Mucosa of descending colon (tissue), 3 donors: ENCODE measurements at regions not wholly inside any gene's neighbourhood (a gene's known extent, or its start where the extent isn't known, plus 50 kb on each side); places are given as distances from the start of the nearest gene placed in this dataset.

Experiments used
- ATAC-seq: fragments of 200-7000 bp; cut with Tn5 transposase; one replicate; pipeline ENCODE4 v1.9.1; 2020; ENCODE audit warnings: mild to moderate bottlenecking, moderate library complexity
- DNase-seq, 3 donors: peaks; one replicate each; pipeline ENCODE4 v3.0.0-alpha.2; 2020
- H3K36me3 ChIP-seq: fragments of 200-600 bp; one replicate; pipeline ENCODE4 v1.8.0; 2021; ENCODE audit warnings: low read depth, mild to moderate bottlenecking
- H3K4me1 ChIP-seq: fragments of 200-600 bp; one replicate; pipeline ENCODE4 v1.8.0; 2021; ENCODE audit warnings: low read depth, mild to moderate bottlenecking
- H3K4me3 ChIP-seq: fragments of 200-600 bp; one replicate; pipeline ENCODE4 v1.8.0; 2021; ENCODE audit warnings: mild to moderate bottlenecking
- H3K9me3 ChIP-seq: fragments of 200-600 bp; one replicate; pipeline ENCODE4 v1.8.0; 2021; ENCODE audit warnings: mild to moderate bottlenecking
- intact Hi-C, 2 donors: fragments of 100-400 bp; cut with DNase I in 1 of 2; cut with micrococcal nuclease in 1 of 2; formaldehyde crosslinking; loops; one replicate each; pipeline versions ENCODE4 v1.11.0 to v1.11.1; 2022; cut with DNase I, micrococcal nuclease
- TF ChIP-seq, protein P1 (sequence below): fragments of 200-600 bp; IDR thresholded peaks from one replicate; pipeline ENCODE4 v1.8.0; 2022; ENCODE audit warnings: antibody characterized with exemption, mild to moderate bottlenecking
- donor health status: DM: no; HTN: no; CAD: no; lungs with moderate emphysema.
- donor health status: DM: no; HTN: no; CAD: no.
- donor health status: DM: no; HTN: yes; CAD: no.

- Histone ChIP-seq H3K4me1 (no peaks in the 10 kb centered on the region), H3K4me3 (no peak overlapping the region), H3K36me3 (no peaks in the 10 kb centered on the region), H3K9me3 (peaks cover 29% of the 10 kb centered on the region)
- no peak for ATAC-seq
- intact Hi-C loops, result no loop called here
- DNase-seq, result no peak
- TF ChIP-seq, protein P1, sequence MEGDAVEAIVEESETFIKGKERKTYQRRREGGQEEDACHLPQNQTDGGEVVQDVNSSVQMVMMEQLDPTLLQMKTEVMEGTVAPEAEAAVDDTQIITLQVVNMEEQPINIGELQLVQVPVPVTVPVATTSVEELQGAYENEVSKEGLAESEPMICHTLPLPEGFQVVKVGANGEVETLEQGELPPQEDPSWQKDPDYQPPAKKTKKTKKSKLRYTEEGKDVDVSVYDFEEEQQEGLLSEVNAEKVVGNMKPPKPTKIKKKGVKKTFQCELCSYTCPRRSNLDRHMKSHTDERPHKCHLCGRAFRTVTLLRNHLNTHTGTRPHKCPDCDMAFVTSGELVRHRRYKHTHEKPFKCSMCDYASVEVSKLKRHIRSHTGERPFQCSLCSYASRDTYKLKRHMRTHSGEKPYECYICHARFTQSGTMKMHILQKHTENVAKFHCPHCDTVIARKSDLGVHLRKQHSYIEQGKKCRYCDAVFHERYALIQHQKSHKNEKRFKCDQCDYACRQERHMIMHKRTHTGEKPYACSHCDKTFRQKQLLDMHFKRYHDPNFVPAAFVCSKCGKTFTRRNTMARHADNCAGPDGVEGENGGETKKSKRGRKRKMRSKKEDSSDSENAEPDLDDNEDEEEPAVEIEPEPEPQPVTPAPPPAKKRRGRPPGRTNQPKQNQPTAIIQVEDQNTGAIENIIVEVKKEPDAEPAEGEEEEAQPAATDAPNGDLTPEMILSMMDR, result no peak
Measured at GRCh38 chr14:29168149-29168548, 401.6 kb downstream of the FOXG1 start.

GRCh38 chr14:29169408-29169807 is 402.8 kb downstream of the FOXG1 start:
- Histone ChIP-seq H3K36me3 (no peaks in the 10 kb centered on the region), H3K4me1 (no peaks in the 10 kb centered on the region), H3K4me3 (no peak overlapping the region), H3K9me3 (peaks cover 31% of the 10 kb centered on the region)
- no peak for DNase-seq
- no peak for ATAC-seq
- TF ChIP-seq, protein P1, result no peak
- intact Hi-C loops, result no loop called here

- DNase-seq (no peak), ATAC-seq (no peak)
- Histone ChIP-seq H3K36me3 (no peaks in the 10 kb centered on the region), H3K4me3 (no peak overlapping the region), H3K9me3 (peaks cover 27% of the 10 kb centered on the region), H3K4me1 (no peaks in the 10 kb centered on the region)
- TF ChIP-seq, protein P1, result no peak
- intact Hi-C loops, result no loop called here
Measured at GRCh38 chr14:29175706-29176105, 409.1 kb downstream of the FOXG1 start.

- no peaks in the 10 kb centered on the region for H3K36me3 ChIP-seq
- ATAC-seq (no peak), DNase-seq (no peak)
- H3K9me3 ChIP-seq, result peaks cover 27% of the 10 kb centered on the region
- intact Hi-C loops, result no loop called here
- TF ChIP-seq, protein P1, result no peak
- no peak overlapping the region for H3K4me3 ChIP-seq
- no peaks in the 10 kb centered on the region for H3K4me1 ChIP-seq
Measured at GRCh38 chr14:29176876-29177275, 410.3 kb downstream of the FOXG1 start.

GRCh38 chr14:29178971-29179370 is 412.4 kb downstream of the FOXG1 start:
- Histone ChIP-seq H3K36me3 (no peaks in the 10 kb centered on the region), H3K4me1 (no peaks in the 10 kb centered on the region), H3K9me3 (peaks cover 26% of the 10 kb centered on the region), H3K4me3 (no peak overlapping the region)
- no peak for ATAC-seq
- TF ChIP-seq, protein P1, result no peak
- intact Hi-C loops, result no loop called here
- no peak for DNase-seq

DNA sequence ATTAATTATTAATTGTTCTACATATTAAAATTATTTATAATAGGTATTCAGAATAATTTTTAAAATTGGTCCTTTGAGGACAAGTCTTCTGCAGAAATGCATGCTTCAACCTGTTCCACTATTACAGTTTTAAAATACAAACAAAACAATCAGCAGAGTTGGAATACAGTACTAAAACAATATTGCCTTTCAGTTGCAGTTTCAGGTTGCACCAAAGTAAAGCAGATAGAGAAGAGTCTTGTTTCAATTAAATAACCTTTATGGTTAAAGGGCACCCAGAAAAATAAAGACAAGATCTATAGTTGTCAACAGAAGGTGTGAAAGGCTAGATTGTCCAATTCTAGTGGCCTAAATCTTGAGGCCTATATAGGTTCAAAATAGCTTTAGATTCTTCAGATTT is 424.5 kb downstream of the FOXG1 start:
- Histone ChIP-seq H3K4me1 (no peaks in the 10 kb centered on the region), H3K36me3 (no peaks in the 10 kb centered on the region), H3K4me3 (no peak overlapping the region), H3K9me3 (peaks cover 32% of the 10 kb centered on the region)
- DNase-seq (no peak), ATAC-seq (no peak)
- TF ChIP-seq, protein P1, result no peak
- intact Hi-C loops, result no loop called here
